ENCODE measurements at regions not wholly inside any gene's neighbourhood (a gene's known extent, or its start where the extent isn't known, plus 50 kb on each side); places are given as distances from the start of the nearest gene placed in this dataset.

DNA sequence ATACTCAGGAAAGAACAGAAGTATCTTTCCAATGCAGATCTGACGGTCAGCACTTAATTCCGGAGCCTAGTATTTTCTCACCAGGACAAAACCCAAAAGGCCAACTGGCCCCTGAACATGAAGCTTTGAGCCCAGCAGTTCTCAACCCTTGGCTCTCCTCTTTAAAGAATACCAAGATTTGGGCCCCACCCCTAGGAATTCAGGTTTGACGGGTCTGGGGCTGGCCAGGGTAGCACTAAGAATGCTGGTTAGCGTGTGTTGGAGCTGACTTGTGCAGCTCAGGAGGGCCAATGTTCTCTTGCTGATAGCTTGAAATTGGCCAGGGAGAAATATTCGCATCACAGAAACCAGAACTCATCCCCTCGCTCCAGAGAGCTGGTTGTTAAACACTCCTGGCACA, 88.3 kb upstream of the PTCH1 start:
- Histone ChIP-seq H3K79me1 (ENCODE audit: low read depth in 1 of 2, low read length in 2 of 2) (no peaks in the 10 kb centered on the region), H2AFZ (replicated peaks; ENCODE audit: low read length, poor library complexity) (no peak overlapping the region), H2BK15ac (ENCODE audit: low read depth, low read length) (no peak overlapping the region), H4K91ac (ENCODE audit: insufficient read depth, low read depth, low read length) (no peak overlapping the region), H3K4ac (ENCODE audit: low read depth, low read length) (no peak overlapping the region), H3K9me3 (ENCODE audit: control insufficient read depth, insufficient read depth, low read length) (no peaks in the 10 kb centered on the region), H4K8ac (ENCODE audit: low read depth in 2 of 2, low read length in 2 of 2) (no peak overlapping the region), H2AK5ac (ENCODE audit: low read depth, low read length) (no peak overlapping the region), H3K23ac (ENCODE audit: low read depth, low read length) (no peak overlapping the region), H2BK120ac (ENCODE audit: low read depth, low read length) (no peak overlapping the region), H3K18ac (ENCODE audit: low read depth, low read length) (no peak overlapping the region), H3K9me1 (ENCODE audit: insufficient read depth, low read length) (no peaks in the 10 kb centered on the region), H3K36me3 (ENCODE audit: control insufficient read depth, insufficient read depth, low read length) (no peaks in the 10 kb centered on the region), H3K56ac (ENCODE audit: extremely low read depth, insufficient read depth, low read length) (no peak overlapping the region), H4K5ac (ENCODE audit: low read depth, low read length) (no peak overlapping the region), H2AK9ac (replicated peaks; ENCODE audit: low read depth, low read length, poor library complexity) (no peak overlapping the region), H3K14ac (replicated peaks; ENCODE audit: low read depth, low read length) (no peak overlapping the region), H2BK20ac (ENCODE audit: low read depth, low read length) (no peak overlapping the region), H3K4me2 (ENCODE audit: low read depth, low read length) (no peak overlapping the region), H4K20me1 (ENCODE audit: insufficient read depth, low read length) (no peaks in the 10 kb centered on the region), H3K27me3 (ENCODE audit: control insufficient read depth, insufficient read depth, low read length) (no peaks in the 10 kb centered on the region; the same call in 1 of the 2 replicates), H3K4me1 (ENCODE audit: control insufficient read depth, insufficient read depth, low read length) (no peaks in the 10 kb centered on the region), H3K4me3 (ENCODE audit: insufficient read depth, low read depth, low read length) (no peak overlapping the region), H2BK5ac (ENCODE audit: low read depth, low read length, poor library complexity, severe bottlenecking) (no peak overlapping the region), H3K9ac (ENCODE audit: low read depth, low read length) (no peak overlapping the region), H3K27ac (ENCODE audit: insufficient read depth, low read length) (no peak overlapping the region)
- no CpG with 5 or more reads among the region's 6 CpGs for WGBS, 2 experiments (ENCODE audit: extremely low coverage in 2 of 2, insufficient read length in 1 of 2)
- ChIA-PET POLR2A (ENCODE audit: unreplicated experiment) (no interaction called here), CTCF (interaction anchor here (1.2 kb wide), 1 partner anchor 22 kb away, joined by 3 read pairs; no protein-coding TSS in a partner anchor)
- TF ChIP-seq RFX5 (IDR thresholded peaks at IDR 0.05; ENCODE audit: low read depth, low read length) (no peak), MAZ (IDR thresholded peaks at IDR 0.05; ENCODE audit: borderline replicate concordance, low read depth, low read length) (0 out of 2 replicates have a peak, but pooled peaks have one; percentile 13)
- BruUV-seq (replicated peaks), result no TSS peak
- DNase-seq (no peak), ATAC-seq (ENCODE audit: low read depth) (no peak)
- dilution Hi-C loops (cut with HindIII; ENCODE audit: low sequenced_read_pairs, unreplicated experiment) (no loop called here), in situ Hi-C loops (cut with MboI; ENCODE audit: low sequenced_read_pairs) (no loop called here), intact Hi-C loops (cut with micrococcal nuclease) (no loop called here)
